GM19324 (cell line): ENCODE measurements at regions not wholly inside any gene's neighbourhood (a gene's known extent, or its start where the extent isn't known, plus 50 kb on each side); places are given as distances from the start of the nearest gene placed in this dataset.

Experiments used
- ATAC-seq: cut with Tn5 transposase; IDR thresholded peaks from one replicate; pipeline ENCODE4 v1.9.1; 2021; ENCODE audit warnings: mild to moderate bottlenecking, moderate library complexity; ENCODE audit not compliant: unreplicated experiment, low FRiP score

GRCh38 chr7:88449410-88449809 is 142.7 kb upstream of the STEAP4 start:
- no peak for ATAC-seq

- no peak for ATAC-seq
Measured at GRCh38 chr7:88442413-88442812, 135.7 kb upstream of the STEAP4 start.

- no peak for ATAC-seq
Measured at GRCh38 chr7:88437132-88437531, 130.4 kb upstream of the STEAP4 start.

- ATAC-seq: no peak
Measured at GRCh38 chr7:88432301-88432700, 125.6 kb upstream of the STEAP4 start.

GRCh38 chr7:88431882-88432281 is 125.2 kb upstream of the STEAP4 start:
- ATAC-seq: no peak

GRCh38 chr7:88429382-88429781 is 122.7 kb upstream of the STEAP4 start:
- no peak for ATAC-seq

- no peak for ATAC-seq
Measured at GRCh38 chr7:88402529-88402928, 95.8 kb upstream of the STEAP4 start.

- ATAC-seq: no peak
Measured at GRCh38 chr7:88401009-88401623, 94.4 kb upstream of the STEAP4 start.

- no peak for ATAC-seq
Measured at GRCh38 chr7:88399696-88400240, 93.1 kb upstream of the STEAP4 start.

GRCh38 chr7:88399036-88399435 is 92.3 kb upstream of the STEAP4 start:
- ATAC-seq: no peak

GRCh38 chr7:88398459-88398858 is 91.8 kb upstream of the STEAP4 start:
- ATAC-seq: no peak

GRCh38 chr7:88396948-88397322 is 90.2 kb upstream of the STEAP4 start:
- peak; percentile 30 for ATAC-seq

- ATAC-seq: peak; percentile 58
Measured at GRCh38 chr7:88396295-88396947, 89.7 kb upstream of the STEAP4 start.

- ATAC-seq: no peak
Measured at GRCh38 chr7:88395715-88396114, 89.0 kb upstream of the STEAP4 start.

GRCh38 chr7:88391247-88391646 is 84.6 kb upstream of the STEAP4 start:
- ATAC-seq: no peak

- ATAC-seq: no peak
Measured at GRCh38 chr7:88387368-88387767, 80.7 kb upstream of the STEAP4 start.

GRCh38 chr7:88386665-88387156 is 80.0 kb upstream of the STEAP4 start:
- no peak for ATAC-seq

- ATAC-seq: no peak
Measured at GRCh38 chr7:88377434-88377833, 70.7 kb upstream of the STEAP4 start.

- ATAC-seq: no peak
Measured at GRCh38 chr7:88368686-88369085, 62.0 kb upstream of the STEAP4 start.

- no peak for ATAC-seq
Measured at GRCh38 chr7:88366845-88367244, 60.2 kb upstream of the STEAP4 start.

- ATAC-seq: no peak
Measured at GRCh38 chr7:88363869-88364268, 57.2 kb upstream of the STEAP4 start.

GRCh38 chr7:88363249-88363648 is 56.6 kb upstream of the STEAP4 start:
- no peak for ATAC-seq
